ENCODE measurements at regions not wholly inside any gene's neighbourhood (a gene's known extent, or its start where the extent isn't known, plus 50 kb on each side); places are given as distances from the start of the nearest gene placed in this dataset.

GRCh38 chr6:11415557-11415956 lies 122.0 kb upstream of the TMEM170B start:
- Histone ChIP-seq H3K79me2 (ENCODE audit: insufficient read depth, low read length) (no peaks in the 10 kb centered on the region), H3F3A (ENCODE audit: insufficient read depth) (0 out of 2 replicates have a peak, but pooled peaks cover 3% of the 10 kb centered on the region), H3K4me3 (ENCODE audit: insufficient read depth, low read length, poor library complexity, severe bottlenecking) (no peak overlapping the region), H3K9me3 (ENCODE audit: insufficient read depth, low read length) (no peaks in the 10 kb centered on the region), H4K20me1 (ENCODE audit: low read depth, low read length) (no peaks in the 10 kb centered on the region), H3K27me3 (ENCODE audit: low read length) (no peaks in the 10 kb centered on the region), H3K36me3 (ENCODE audit: low read length) (no peaks in the 10 kb centered on the region), H3K27ac (ENCODE audit: low read depth, low read length) (no peak overlapping the region), H2AFZ (ENCODE audit: low read depth, low read length, severe bottlenecking) (no peak overlapping the region), H3K4me2 (ENCODE audit: low read depth, low read length, poor library complexity, severe bottlenecking) (no peak overlapping the region), H3K9ac (ENCODE audit: low read length) (no peak overlapping the region), H3K9me2 (replicated peaks; ENCODE audit: insufficient read depth, low read length) (no peaks in the 10 kb centered on the region)
- TF ChIP-seq EZH2phosphoT487 (conservative IDR thresholded peaks at IDR 0.05; ENCODE audit: low read length) (no peak), CTCF (IDR thresholded peaks at IDR 0.05; ENCODE audit: insufficient read depth, low read length, poor library complexity, severe bottlenecking) (no peak)

- peak overlapping the region; percentile 5 for H3K4me2 ChIP-seq (ENCODE audit: low read depth, low read length, poor library complexity, severe bottlenecking)
- 0 out of 2 replicates have a peak, but pooled peaks cover 3% of the 10 kb centered on the region for H3F3A ChIP-seq (ENCODE audit: insufficient read depth)
- H3K9ac ChIP-seq (ENCODE audit: low read length), result no peak overlapping the region
- no peaks in the 10 kb centered on the region for H3K27me3 ChIP-seq (ENCODE audit: low read length)
- no peaks in the 10 kb centered on the region for H3K9me2 ChIP-seq (replicated peaks; ENCODE audit: insufficient read depth, low read length)
- H3K79me2 ChIP-seq (ENCODE audit: insufficient read depth, low read length), result no peaks in the 10 kb centered on the region
- peak overlapping the region; percentile 9 for H2AFZ ChIP-seq (ENCODE audit: low read depth, low read length, severe bottlenecking)
- no peak overlapping the region for H3K4me3 ChIP-seq (ENCODE audit: insufficient read depth, low read length, poor library complexity, severe bottlenecking)
- no peak for TF ChIP-seq CTCF (IDR thresholded peaks at IDR 0.05; ENCODE audit: insufficient read depth, low read length, poor library complexity, severe bottlenecking)
- no peak overlapping the region for H3K27ac ChIP-seq (ENCODE audit: low read depth, low read length)
- no peaks in the 10 kb centered on the region for H3K36me3 ChIP-seq (ENCODE audit: low read length)
- H3K9me3 ChIP-seq (ENCODE audit: insufficient read depth, low read length), result no peaks in the 10 kb centered on the region
- no peaks in the 10 kb centered on the region for H4K20me1 ChIP-seq (ENCODE audit: low read depth, low read length)
Measured at GRCh38 chr6:11414176-11414963, 123.2 kb upstream of the TMEM170B start.

- no peak overlapping the region for H3K27ac ChIP-seq (ENCODE audit: low read depth, low read length)
- no peaks in the 10 kb centered on the region for H3K9me2 ChIP-seq (replicated peaks; ENCODE audit: insufficient read depth, low read length)
- H3K27me3 ChIP-seq (ENCODE audit: low read length), result no peaks in the 10 kb centered on the region
- no peaks in the 10 kb centered on the region for H3K79me2 ChIP-seq (ENCODE audit: insufficient read depth, low read length)
- H3F3A ChIP-seq (ENCODE audit: insufficient read depth), result 0 out of 2 replicates have a peak, but pooled peaks cover 3% of the 10 kb centered on the region
- H3K4me3 ChIP-seq (ENCODE audit: insufficient read depth, low read length, poor library complexity, severe bottlenecking), result no peak overlapping the region
- H3K9ac ChIP-seq (ENCODE audit: low read length), result no peak overlapping the region
- H3K9me3 ChIP-seq (ENCODE audit: insufficient read depth, low read length), result no peaks in the 10 kb centered on the region
- H2AFZ ChIP-seq (ENCODE audit: low read depth, low read length, severe bottlenecking), result no peak overlapping the region
- no peaks in the 10 kb centered on the region for H3K36me3 ChIP-seq (ENCODE audit: low read length)
- TF ChIP-seq EZH2phosphoT487 (conservative IDR thresholded peaks at IDR 0.05; ENCODE audit: low read length), result no peak
- H4K20me1 ChIP-seq (ENCODE audit: low read depth, low read length), result no peaks in the 10 kb centered on the region
- H3K4me2 ChIP-seq (ENCODE audit: low read depth, low read length, poor library complexity, severe bottlenecking), result no peak overlapping the region
Measured at GRCh38 chr6:11413728-11414127, 123.8 kb upstream of the TMEM170B start.

GRCh38 chr6:11413117-11413687 lies 124.3 kb upstream of the TMEM170B start:
- no peaks in the 10 kb centered on the region for H3K79me2 ChIP-seq (ENCODE audit: insufficient read depth, low read length)
- H3K9me2 ChIP-seq (replicated peaks; ENCODE audit: insufficient read depth, low read length), result no peaks in the 10 kb centered on the region
- no peaks in the 10 kb centered on the region for H3K9me3 ChIP-seq (ENCODE audit: insufficient read depth, low read length)
- TF ChIP-seq EZH2phosphoT487 (conservative IDR thresholded peaks at IDR 0.05; ENCODE audit: low read length) (no peak), CTCF (IDR thresholded peaks at IDR 0.05; ENCODE audit: insufficient read depth, low read length, poor library complexity, severe bottlenecking) (peak; percentile 27)
- H3K27ac ChIP-seq (ENCODE audit: low read depth, low read length), result no peak overlapping the region
- no peak overlapping the region for H2AFZ ChIP-seq (ENCODE audit: low read depth, low read length, severe bottlenecking)
- H3K4me2 ChIP-seq (ENCODE audit: low read depth, low read length, poor library complexity, severe bottlenecking), result no peak overlapping the region
- H4K20me1 ChIP-seq (ENCODE audit: low read depth, low read length), result no peaks in the 10 kb centered on the region
- no peaks in the 10 kb centered on the region for H3K36me3 ChIP-seq (ENCODE audit: low read length)
- H3K4me3 ChIP-seq (ENCODE audit: insufficient read depth, low read length, poor library complexity, severe bottlenecking), result no peak overlapping the region
- 0 out of 2 replicates have a peak, but pooled peaks cover 3% of the 10 kb centered on the region for H3F3A ChIP-seq (ENCODE audit: insufficient read depth)
- no peaks in the 10 kb centered on the region for H3K27me3 ChIP-seq (ENCODE audit: low read length)
- H3K9ac ChIP-seq (ENCODE audit: low read length), result no peak overlapping the region

Measured in SU-DHL-6 (cell line).